Mesendoderm (in vitro differentiated cells): ENCODE measurements at regions not wholly inside any gene's neighbourhood (a gene's known extent, or its start where the extent isn't known, plus 50 kb on each side); places are given as distances from the start of the nearest gene placed in this dataset.
A peak's percentile ranks its signal among the peaks of the same experiment; 100 is the strongest.

Experiments
- DNase-seq: peaks from one replicate; pipeline ENCODE4 v3.0.0; 2013
- H2AK5ac ChIP-seq: 2 replicates; pipeline ENCODE4 v1.6.1; 2013; ENCODE audit warnings: low read length, inconsistent platforms
- H2BK120ac ChIP-seq: 2 replicates; pipeline ENCODE4 v1.6.1; 2013; ENCODE audit warnings: low read depth, mild to moderate bottlenecking, low read length, moderate library complexity, mixed read lengths
- H2BK15ac ChIP-seq: replicated peaks from 2 replicates; pipeline ENCODE4 v1.6.1; 2013; ENCODE audit warnings: low read depth, mild to moderate bottlenecking, moderate library complexity
- H2BK5ac ChIP-seq: 2 replicates; pipeline ENCODE4 v1.6.1; 2013; ENCODE audit warnings: low read length, inconsistent platforms
- H3K18ac ChIP-seq: 2 replicates; pipeline ENCODE4 v1.6.1; 2013; ENCODE audit warnings: mild to moderate bottlenecking, low read length, mixed read lengths
- H3K23ac ChIP-seq: one replicate; pipeline ENCODE4 v1.6.1; 2013; ENCODE audit warnings: low read length
- H3K27ac ChIP-seq: 2 replicates; pipeline ENCODE4 v1.5.1; 2013; ENCODE audit warnings: low read depth, mild to moderate bottlenecking, inconsistent platforms, low read length, moderate library complexity
- H3K27me3 ChIP-seq: 2 replicates; pipeline ENCODE4 v1.6.1; 2013; ENCODE audit warnings: low read length, control low read depth, mild to moderate bottlenecking, inconsistent platforms; ENCODE audit not compliant: insufficient read depth, poor library complexity
- H3K36me3 ChIP-seq: 2 replicates; pipeline ENCODE4 v1.6.1; 2013; ENCODE audit warnings: low read length, inconsistent platforms; ENCODE audit not compliant: control insufficient read depth, insufficient read depth
- H3K4ac ChIP-seq: one replicate; pipeline ENCODE4 v1.6.1; 2013; ENCODE audit warnings: low read depth, mild to moderate bottlenecking, low read length, moderate library complexity
- H3K4me1 ChIP-seq: 2 replicates; pipeline ENCODE4 v1.6.1; 2013; ENCODE audit warnings: low read depth, low read length, inconsistent platforms; ENCODE audit not compliant: control insufficient read depth
- H3K4me2 ChIP-seq: 2 replicates; pipeline ENCODE4 v1.6.1; 2013; ENCODE audit warnings: low read length
- H3K4me3 ChIP-seq: 2 replicates; pipeline ENCODE4 v1.5.1; 2013; ENCODE audit warnings: mild to moderate bottlenecking, low read length
- H3K56ac ChIP-seq: one replicate; pipeline ENCODE4 v1.6.1; 2013; ENCODE audit warnings: low read length
- H3K79me1 ChIP-seq: 2 replicates; pipeline ENCODE4 v1.6.1; 2013; ENCODE audit warnings: low read length, inconsistent platforms
- H3K79me2 ChIP-seq: 2 replicates; pipeline ENCODE4 v1.6.1; 2013; ENCODE audit warnings: mild to moderate bottlenecking, low read length; ENCODE audit not compliant: control insufficient read depth, insufficient read depth
- H3K9ac ChIP-seq: 2 replicates; pipeline ENCODE4 v1.6.1; 2013; ENCODE audit warnings: low read length, inconsistent platforms
- H4K5ac ChIP-seq: one replicate; pipeline ENCODE4 v1.6.1; 2013; ENCODE audit warnings: low read length
- H4K8ac ChIP-seq: one replicate; pipeline ENCODE4 v1.6.1; 2013; ENCODE audit warnings: low read depth, mild to moderate bottlenecking, control low read depth, low read length, moderate library complexity
- WGBS: extraction: QIAGEN DNeasy Blood & Tissue Kit; methylation state at CpG from one replicate; pipeline ENCODE4 v1.1.7; 2013; ENCODE audit warnings: low lambda C conversion rate, missing lambda C conversion rate; ENCODE audit not compliant: insufficient coverage; ENCODE audit errors: extremely low coverage; 5-methylcytosine and 5-hydroxymethylcytosine counted together

DNA sequence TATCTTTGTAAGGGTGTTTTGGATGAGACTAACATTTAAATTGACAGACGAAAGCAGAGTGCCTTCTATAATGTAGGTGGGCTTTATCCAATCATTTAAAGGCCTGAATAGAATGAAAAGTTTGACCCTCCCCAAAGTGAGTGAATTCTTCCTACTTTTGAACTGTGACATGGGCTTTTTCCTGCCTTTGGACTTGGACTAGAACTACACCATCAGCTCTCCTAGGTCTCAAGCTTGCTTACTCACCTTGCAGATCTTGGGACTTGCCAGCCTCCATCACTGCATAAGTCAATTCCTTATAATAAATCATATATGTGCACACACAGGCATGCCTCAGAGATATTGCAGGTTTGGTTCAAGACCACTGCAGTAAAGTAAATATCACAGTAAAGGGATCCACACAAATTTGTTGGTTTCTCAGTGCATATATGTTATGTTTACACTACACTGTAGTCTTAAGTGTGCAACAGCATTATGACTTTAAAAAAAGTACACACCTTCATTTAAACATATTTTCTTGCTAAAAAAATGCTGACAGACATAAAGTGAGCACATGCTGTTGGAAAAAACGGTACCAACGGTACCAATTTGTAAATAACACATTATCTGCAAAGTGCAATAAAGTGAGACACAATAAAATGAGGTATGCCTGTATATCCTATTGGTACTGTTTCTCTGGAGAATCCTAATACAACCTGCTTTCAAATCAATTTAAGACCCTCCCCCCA lies 51.6 kb upstream of the ATF3 start:
- H4K8ac ChIP-seq: no peak overlapping the region
- H2BK15ac ChIP-seq: no peak overlapping the region
- H3K27me3 ChIP-seq: no peaks in the 10 kb centered on the region
- no peak overlapping the region for H2BK5ac ChIP-seq
- no peak overlapping the region for H3K9ac ChIP-seq
- no peak overlapping the region for H4K5ac ChIP-seq
- no peak overlapping the region for H3K4me2 ChIP-seq
- WGBS: no CpG with 5 or more reads among the region's 3 CpGs
- no peaks in the 10 kb centered on the region for H3K79me2 ChIP-seq
- no peaks in the 10 kb centered on the region for H3K36me3 ChIP-seq
- no peak for DNase-seq
- no peak overlapping the region for H3K27ac ChIP-seq
- H2BK120ac ChIP-seq: no peak overlapping the region
- H3K23ac ChIP-seq: no peak overlapping the region
- no peaks in the 10 kb centered on the region for H3K4me1 ChIP-seq
- no peak overlapping the region for H3K56ac ChIP-seq
- no peak overlapping the region for H3K4ac ChIP-seq
- no peak overlapping the region for H3K18ac ChIP-seq
- H2AK5ac ChIP-seq: no peak overlapping the region
- H3K4me3 ChIP-seq: no peak overlapping the region
- no peaks in the 10 kb centered on the region for H3K79me1 ChIP-seq

DNA sequence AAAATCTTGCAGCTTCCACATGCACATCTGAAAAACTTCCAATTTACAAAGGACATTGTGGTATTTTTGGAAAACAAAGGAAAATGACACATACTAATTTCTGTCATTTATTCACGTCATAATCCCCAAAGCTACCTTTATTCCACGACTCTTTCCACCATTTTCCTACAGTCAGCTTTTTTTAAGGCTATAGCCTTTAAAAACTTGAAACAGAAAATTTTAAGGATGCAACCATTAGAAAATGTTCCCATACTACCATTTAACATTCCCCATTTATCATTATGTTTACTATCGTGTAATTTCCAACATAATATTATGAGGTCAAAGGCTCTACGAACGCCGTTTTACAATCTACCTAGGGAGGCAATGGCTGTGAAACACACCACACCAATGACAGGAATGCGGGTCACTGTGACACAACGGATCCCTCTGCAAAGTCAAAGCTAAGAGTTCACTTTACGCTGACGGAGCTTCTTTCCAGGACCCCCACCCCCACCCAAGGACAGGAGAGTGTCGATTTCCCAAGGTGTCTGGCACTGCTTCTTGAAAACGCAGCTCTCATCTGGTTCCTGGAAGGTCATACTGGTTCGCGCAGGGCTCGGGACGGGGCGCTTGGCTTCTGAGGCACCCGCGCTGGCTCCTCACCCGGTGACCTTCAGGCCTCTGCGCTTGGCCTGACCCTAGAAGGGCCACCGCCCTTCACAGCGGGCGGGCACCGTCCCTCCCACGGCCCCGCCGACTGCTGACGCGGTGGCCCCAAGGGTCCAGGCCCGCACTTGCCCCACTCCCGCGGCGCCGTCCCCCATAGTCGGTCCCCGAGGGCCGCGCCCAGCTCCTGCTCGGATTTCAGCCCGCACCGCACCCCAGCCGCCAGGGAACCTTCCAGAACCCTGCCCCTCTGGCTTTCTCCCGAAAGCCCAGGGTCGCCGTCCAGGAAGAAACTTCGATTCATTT lies 50.5 kb upstream of the ATF3 start:
- peak overlapping the region; percentile 97 for H3K4ac ChIP-seq
- H2BK120ac ChIP-seq: peak overlapping the region; percentile 69
- H3K23ac ChIP-seq: no peak overlapping the region
- peak overlapping the region; percentile 81 for H3K9ac ChIP-seq
- H3K27me3 ChIP-seq: no peaks in the 10 kb centered on the region
- H3K27ac ChIP-seq: peak overlapping the region; percentile 36
- 100% methylated on average over 2 of the region's 47 CpGs for WGBS
- H3K18ac ChIP-seq: peak overlapping the region; percentile 95
- H4K5ac ChIP-seq: no peak overlapping the region
- no peak overlapping the region for H4K8ac ChIP-seq
- H3K4me2 ChIP-seq: peak overlapping the region; percentile 66
- no peak overlapping the region for H2BK15ac ChIP-seq
- H3K56ac ChIP-seq: peak overlapping the region; percentile 93
- no peak overlapping the region for H2BK5ac ChIP-seq
- H3K36me3 ChIP-seq: no peaks in the 10 kb centered on the region
- H2AK5ac ChIP-seq: no peak overlapping the region
- DNase-seq: peak; percentile 83
- no peaks in the 10 kb centered on the region for H3K79me1 ChIP-seq
- no peaks in the 10 kb centered on the region for H3K79me2 ChIP-seq
- no peaks in the 10 kb centered on the region for H3K4me1 ChIP-seq
- H3K4me3 ChIP-seq: peak overlapping the region; percentile 47

DNA sequence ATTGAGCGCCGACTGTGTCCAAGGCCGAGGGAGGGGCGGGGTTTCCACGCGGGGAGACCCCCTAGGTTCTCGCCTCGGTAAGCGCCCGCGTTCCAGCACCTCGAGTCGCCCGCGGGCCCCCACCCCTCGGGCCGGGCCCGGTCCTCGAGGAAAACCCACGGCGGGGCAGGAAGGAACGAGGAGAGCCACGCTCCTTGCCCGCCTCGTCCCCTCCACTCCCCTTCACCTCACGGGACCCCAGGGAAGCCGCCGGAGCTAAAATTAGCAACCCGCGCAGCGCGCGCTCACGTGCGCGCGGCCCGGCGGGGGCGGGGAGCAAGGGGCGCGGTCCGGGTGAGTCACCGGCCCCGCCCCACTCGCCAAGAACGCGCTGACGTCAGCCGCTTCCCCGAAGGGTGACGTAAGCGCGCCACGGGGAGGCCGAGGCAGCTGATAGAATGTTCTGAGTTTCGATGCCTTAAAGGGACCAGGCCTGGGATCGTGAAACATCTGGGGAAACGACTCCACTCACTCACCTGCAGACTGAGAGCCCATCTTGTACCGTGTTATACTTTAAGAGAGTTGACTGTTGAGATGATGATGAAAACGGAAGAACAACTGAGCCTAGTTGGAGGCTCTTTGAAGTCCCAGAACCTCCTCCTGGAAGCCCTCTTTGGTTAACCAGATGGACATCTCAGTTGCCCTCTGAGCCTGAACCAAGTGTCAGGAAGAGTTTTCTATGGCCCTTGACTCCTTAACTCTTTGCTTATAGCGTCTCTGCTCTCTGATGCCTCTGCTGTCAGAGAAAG lies 49.7 kb upstream of the ATF3 start:
- no CpG with 5 or more reads among the region's 62 CpGs for WGBS
- no peaks in the 10 kb centered on the region for H3K79me1 ChIP-seq
- peak overlapping the region; percentile 36 for H3K27ac ChIP-seq

More for the DNA sequence above, 49.7 kb upstream of the ATF3 start:
- Histone ChIP-seq H2BK5ac (no peak overlapping the region), H3K4ac (peak overlapping the region; percentile 97), H4K5ac (peak overlapping the region; percentile 84), H3K4me2 (peak overlapping the region; percentile 66), H3K27me3 (no peaks in the 10 kb centered on the region), H4K8ac (no peak overlapping the region), H3K56ac (peak overlapping the region; percentile 93), H3K4me1 (no peaks in the 10 kb centered on the region), H3K18ac (peak overlapping the region; percentile 95), H3K23ac (no peak overlapping the region), H2BK120ac (peak overlapping the region; percentile 69), H3K36me3 (no peaks in the 10 kb centered on the region), H3K79me2 (no peaks in the 10 kb centered on the region), H2AK5ac (no peak overlapping the region), H3K9ac (peak overlapping the region; percentile 81), H3K4me3 (peak overlapping the region; percentile 47), H2BK15ac (no peak overlapping the region)
- DNase-seq: peak; percentile 96
